Choroid plexus epithelial cell (primary cell): ENCODE measurements at regions not wholly inside any gene's neighbourhood (a gene's known extent, or its start where the extent isn't known, plus 50 kb on each side); places are given as distances from the start of the nearest gene placed in this dataset.
A peak's percentile ranks its signal among the peaks of the same experiment; 100 is the strongest.

ENCODE experiments used
- DNase-seq: peaks from one replicate; pipeline ENCODE4 v3.0.0-alpha.2; 2010; ENCODE audit warnings: low read depth
- H3K4me3 ChIP-seq: 2 replicates; pipeline ENCODE4 v1.5.1; 2011; ENCODE audit warnings: low read depth, mild to moderate bottlenecking, control low read depth, low read length, moderate library complexity
- CTCF ChIP-seq: conservative IDR thresholded peaks from 2 replicates; pipeline ENCODE4 v1.5.1; 2011; ENCODE audit warnings: low read depth, mild to moderate bottlenecking, control low read depth, inconsistent platforms, low read length, moderate library complexity

- H3K4me3 ChIP-seq: no peak overlapping the region
- no peak for TF ChIP-seq CTCF
- DNase-seq: no peak
Observed at GRCh38 chr7:96499532-96499931, 177.6 kb upstream of the SLC25A13 start.

DNA sequence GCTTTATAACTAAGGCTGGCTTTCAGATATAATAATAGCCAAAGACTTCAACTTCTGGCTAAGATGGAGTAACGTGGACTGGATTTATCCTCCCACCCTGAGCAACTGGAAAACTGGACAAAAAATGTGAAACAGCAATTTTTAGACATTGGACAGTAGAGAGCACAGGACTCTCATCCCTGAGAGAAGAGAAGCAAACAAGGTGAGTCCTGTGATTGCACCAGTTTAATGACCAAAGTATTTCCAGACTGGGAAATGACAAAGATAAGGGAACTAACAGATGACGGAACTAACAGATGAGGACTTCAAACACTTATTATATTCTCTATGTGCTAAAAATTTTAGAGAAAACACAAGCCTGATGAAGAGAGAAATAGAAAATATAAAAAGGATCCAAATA lies 175.7 kb upstream of the SLC25A13 start:
- no peak for TF ChIP-seq CTCF
- DNase-seq: no peak
- H3K4me3 ChIP-seq: no peak overlapping the region

DNA sequence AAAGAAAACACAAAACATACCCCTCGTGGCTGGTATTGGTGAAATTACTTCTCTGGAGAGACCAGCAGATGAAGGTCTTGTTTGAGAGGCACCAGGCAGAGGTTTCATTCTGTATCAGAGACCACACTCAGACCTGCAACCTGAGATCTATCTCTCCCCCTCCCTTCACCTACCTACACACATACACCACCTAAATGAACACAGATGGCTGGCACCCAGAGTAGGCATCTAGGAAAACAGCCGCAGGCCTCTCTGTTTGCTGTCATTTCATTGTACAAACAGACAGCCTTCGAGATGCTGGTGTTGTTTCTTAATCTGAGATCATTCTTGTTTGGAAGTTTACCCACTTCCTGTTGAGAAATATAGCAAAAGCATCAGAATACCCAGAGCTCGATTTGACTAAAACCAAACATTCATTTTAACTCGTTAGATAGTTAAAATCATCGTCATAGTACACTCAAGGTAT lies 173.9 kb upstream of the SLC25A13 start:
- no peak for DNase-seq
- no peak overlapping the region for H3K4me3 ChIP-seq
- TF ChIP-seq CTCF: no peak

DNA sequence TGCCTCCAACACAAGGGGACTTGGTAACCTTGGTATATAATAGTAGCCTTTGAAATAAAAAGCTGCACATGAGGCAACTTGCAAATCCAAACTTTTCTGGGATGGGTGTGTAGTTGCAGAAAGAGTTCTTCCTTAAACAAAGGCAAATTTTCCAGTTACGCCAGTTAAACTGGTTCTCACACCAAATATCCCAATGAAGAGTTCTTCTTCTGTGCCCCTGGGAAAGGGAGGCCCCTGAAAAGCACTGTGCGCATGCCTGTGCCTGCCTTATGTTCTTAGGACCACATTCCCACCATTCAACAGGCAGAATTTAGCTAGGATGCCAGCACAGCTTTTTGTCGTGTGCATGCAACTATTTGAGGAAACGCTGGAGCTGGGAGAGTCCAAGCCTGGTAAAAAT lies 164.8 kb upstream of the SLC25A13 start:
- TF ChIP-seq CTCF: no peak
- no peak for DNase-seq
- no peak overlapping the region for H3K4me3 ChIP-seq

GRCh38 chr7:96484845-96485244 lies 162.9 kb upstream of the SLC25A13 start:
- no peak for DNase-seq
- H3K4me3 ChIP-seq: no peak overlapping the region
- TF ChIP-seq CTCF: no peak

DNA sequence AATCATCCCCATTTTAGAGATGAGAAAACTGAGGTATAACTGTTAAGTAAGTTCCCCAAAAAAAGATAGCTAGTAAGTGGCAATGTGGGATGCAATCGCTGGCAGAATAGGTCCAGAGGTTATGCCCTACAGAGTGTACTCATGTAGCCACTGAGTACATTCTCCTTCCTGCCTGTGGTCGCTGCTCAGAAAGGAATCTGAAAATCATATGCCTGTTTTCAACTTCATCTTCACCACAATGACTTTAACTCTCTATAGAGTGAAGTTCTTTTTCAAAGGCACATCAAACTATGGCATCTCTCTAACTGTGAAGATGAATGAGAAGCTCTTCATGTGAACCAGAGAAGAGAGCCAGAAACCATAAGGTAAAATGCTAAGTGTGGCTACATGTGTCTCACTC lies 162.2 kb upstream of the SLC25A13 start:
- H3K4me3 ChIP-seq: no peak overlapping the region
- TF ChIP-seq CTCF: no peak
- DNase-seq: no peak

GRCh38 chr7:96481796-96482195 lies 159.9 kb upstream of the SLC25A13 start:
- peak; percentile 25 for DNase-seq
- no peak overlapping the region for H3K4me3 ChIP-seq
- TF ChIP-seq CTCF: no peak
